ENCODE measurements at regions not wholly inside any gene's neighbourhood (a gene's known extent, or its start where the extent isn't known, plus 50 kb on each side); places are given as distances from the start of the nearest gene placed in this dataset.
"Not testable (repeated sequence)": the region's sequence is repeated elsewhere in the genome, so short reads cannot be mapped to it uniquely, and the experiment has no call there.

GRCh38 chr2:87695596-87696323 lies 52.1 kb upstream of the PLGLB2 start:
- DNase-seq: not testable (repeated sequence)

Measured in hematopoietic multipotent progenitor cell treated with erythropoietin and hydrocortisone succinate and interleukin-3 and kit ligand, for 6 days (in vitro differentiated cells).